ENCODE measurements at regions not wholly inside any gene's neighbourhood (a gene's known extent, or its start where the extent isn't known, plus 50 kb on each side); places are given as distances from the start of the nearest gene placed in this dataset.

DNA sequence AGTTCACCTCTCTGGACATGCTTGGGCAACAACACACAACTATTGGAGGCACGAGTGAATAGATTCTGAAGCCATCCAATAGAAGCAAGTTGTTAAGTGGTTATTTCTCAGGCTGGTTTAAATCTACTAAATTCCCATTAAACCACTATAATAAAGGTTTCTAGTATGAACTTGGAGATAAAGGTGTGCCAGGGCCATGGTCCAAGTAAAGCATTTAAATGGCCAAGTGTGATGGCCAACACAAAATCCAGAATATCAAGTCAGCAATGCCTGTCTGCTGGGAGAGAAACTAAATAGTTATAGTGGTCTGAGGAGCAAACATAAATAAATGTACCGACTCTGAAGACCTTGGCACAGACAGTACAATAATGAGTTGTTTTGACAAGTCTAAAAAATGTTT, 294.3 kb upstream of the STXBP5 start:
- TF ChIP-seq CTCF (IDR thresholded peaks at IDR 0.05), result no peak
- TF ChIP-seq POLR2A (IDR thresholded peaks at IDR 0.05; ENCODE audit: low read depth), result no peak
- TF ChIP-seq POLR2AphosphoS5 (IDR thresholded peaks at IDR 0.05), result no peak
